Adrenal gland (tissue), 7 donors: ENCODE measurements at regions not wholly inside any gene's neighbourhood (a gene's known extent, or its start where the extent isn't known, plus 50 kb on each side); places are given as distances from the start of the nearest gene placed in this dataset.

Experiments used
- DNase-seq, 7 donors: peaks; one replicate each; pipeline ENCODE4 v3.0.0-alpha.2; 2019 to 2020
- H3K27ac ChIP-seq, 5 donors: fragments of 200-600 bp; sonication (generic) in 4 of 5; 1 replicate in 3 of 5; 2 replicates in 2 of 5; pipeline versions ENCODE4 v1.5.1 to v1.8.0; 2016 to 2020; ENCODE audit warnings: mild to moderate bottlenecking in 1 of 5
- H3K27me3 ChIP-seq: fragments of 200-600 bp; 2 replicates; pipeline ENCODE4 v1.8.0; 2021
- H3K36me3 ChIP-seq, 2 donors: fragments of 200-600 bp; replicated peaks in 1 of 2; 1 replicate in 1 of 2; 2 replicates in 1 of 2; pipeline versions ENCODE4 v1.5.1 to v1.8.0; 2018 to 2022
- H3K4me1 ChIP-seq, 2 donors: fragments of 200-600 bp; replicated peaks in 1 of 2; 1 replicate in 1 of 2; 2 replicates in 1 of 2; pipeline versions ENCODE4 v1.5.1 to v1.8.0; 2018 to 2021
- H3K4me3 ChIP-seq, 4 donors: fragments of 200-600 bp; sonication (generic) in 3 of 4; one replicate each; pipeline ENCODE4 v1.5.1; 2016 to 2018
- H3K9me3 ChIP-seq, 3 donors: fragments of 200-600 bp; sonication (generic) in 1 of 3; replicated peaks in 1 of 3; 1 replicate in 2 of 3; 2 replicates in 1 of 3; pipeline versions ENCODE4 v1.5.1 to v1.8.0; 2016 to 2021
- CTCF ChIP-seq, 6 experiments: fragments of 450-650 bp in 4 of 6; fragments of 200-600 bp in 2 of 6; sonication (generic) in 1 of 6; IDR thresholded peaks; 1 replicate in 5 of 6; 2 replicates in 1 of 6; pipeline versions ENCODE4 v1.5.1 to v1.8.0; 2016 to 2021; ENCODE audit warnings: antibody characterized with exemption in 6 of 6, mild to moderate bottlenecking in 2 of 6, moderate library complexity in 1 of 6
- POLR2A ChIP-seq, 2 donors: fragments of 450-650 bp; IDR thresholded peaks; one replicate each; pipeline ENCODE4 v1.6.1; 2017; ENCODE audit warnings: antibody characterized with exemption in 2 of 2, mild to moderate bottlenecking in 2 of 2, moderate library complexity in 1 of 2
- intact Hi-C, 2 donors: fragments of 100-400 bp; cut with DNase I; formaldehyde crosslinking; loops; one replicate each; pipeline versions ENCODE4 v1.14.1 to v1.15.0; 2022 to 2023
- small RNA-seq, 2 donors: library from RNA; depleted of rRNA; stranded (forward); fragments of <200 nt; gene quantifications; one replicate each; pipeline ENCODE3, GENCODE V24; 2016
- donor health status: DM: yes; HTN: yes; CAD: no.
- donor health status: DM: no; HTN: no; CAD: no.
- donor health status: DM: no; HTN: no; CAD: no.

GRCh38 chr4:72627723-72628122 is 58.7 kb upstream of the ADAMTS3 start:
- Histone ChIP-seq H3K27me3 (no peaks in the 10 kb centered on the region), H3K4me3 (no peak overlapping the region), H3K4me1 (no peaks in the 10 kb centered on the region), H3K36me3 (no peaks in the 10 kb centered on the region), H3K27ac (no peak overlapping the region), H3K9me3 (no peaks in the 10 kb centered on the region)
- intact Hi-C loops = no loop called here
- TF ChIP-seq CTCF (IDR thresholded peaks at IDR 0.05) (no peak), POLR2A (IDR thresholded peaks at IDR 0.05) (no peak)
- DNase-seq = no peak

Small RNA genes in the stretch of these regions (small RNA-seq; reads per million reads assigned to genes)
- 0 reads per million in 2 donors for gene RNU4ATAC9P
